CD4-positive, CD25-positive, alpha-beta regulatory T cell (primary cell): ENCODE measurements at regions not wholly inside any gene's neighbourhood (a gene's known extent, or its start where the extent isn't known, plus 50 kb on each side); places are given as distances from the start of the nearest gene placed in this dataset.
A peak's percentile ranks its signal among the peaks of the same experiment; 100 is the strongest.

Experiments
- ATAC-seq, 2 donors: fragments of 150-1000 bp; cut with Tn5 transposase; one replicate each; pipeline ENCODE4 v1.10.0; 2021; ENCODE audit warnings: low read depth in 2 of 2, moderate number of reproducible peaks in 2 of 2, moderate library complexity in 1 of 2
- DNase-seq, 3 donors: peaks; one replicate each; pipeline versions ENCODE4 v3.0.0 to v3.0.0-alpha.2; 2012 to 2022; ENCODE audit warnings: mixed read lengths in 1 of 3
- H3K27ac ChIP-seq: one replicate; pipeline ENCODE4 v1.7.0; 2013; ENCODE audit warnings: mild to moderate bottlenecking, low read length; ENCODE audit not compliant: insufficient read depth, poor library complexity, severe bottlenecking
- H3K27me3 ChIP-seq: one replicate; pipeline ENCODE4 v1.7.0; 2013; ENCODE audit warnings: low read length; ENCODE audit not compliant: control insufficient read depth, insufficient read depth
- H3K36me3 ChIP-seq: one replicate; pipeline ENCODE4 v1.7.0; 2013; ENCODE audit warnings: mild to moderate bottlenecking, low read length, moderate library complexity; ENCODE audit not compliant: control insufficient read depth, insufficient read depth
- H3K4me1 ChIP-seq: 2 replicates; pipeline ENCODE4 v1.7.0; 2013; ENCODE audit warnings: mild to moderate bottlenecking, low read length; ENCODE audit not compliant: insufficient read depth, control insufficient read depth, poor library complexity, severe bottlenecking
- H3K4me3 ChIP-seq: one replicate; pipeline ENCODE4 v1.7.0; 2013; ENCODE audit warnings: low read depth, mild to moderate bottlenecking, low read length, moderate library complexity
- H3K9me3 ChIP-seq, 2 experiments: 1 replicate in 1 of 2; 2 replicates in 1 of 2; pipeline ENCODE4 v1.7.0; 2013; ENCODE audit warnings: low read length in 2 of 2, mild to moderate bottlenecking in 1 of 2, moderate library complexity in 1 of 2; ENCODE audit not compliant: control insufficient read depth in 2 of 2
- H3K27ac Mint-ChIP-seq, 3 donors: one replicate each; pipeline ENCODE4 v1.8.0; 2020 to 2022; ENCODE audit warnings: mild to moderate bottlenecking in 3 of 3, mixed read lengths in 3 of 3, moderate library complexity in 2 of 3
- H3K27me3 Mint-ChIP-seq: one replicate; pipeline ENCODE4 v1.8.0; 2022; ENCODE audit warnings: mild to moderate bottlenecking, mixed read lengths
- H3K36me3 Mint-ChIP-seq: one replicate; pipeline ENCODE4 v1.8.0; 2020; ENCODE audit warnings: mixed read lengths
- H3K4me1 Mint-ChIP-seq, 4 donors: one replicate each; pipeline ENCODE4 v1.8.0; 2020 to 2022; ENCODE audit warnings: mixed read lengths in 4 of 4, mild to moderate bottlenecking in 1 of 4
- H3K4me3 Mint-ChIP-seq, 4 donors: one replicate each; pipeline ENCODE4 v1.8.0; 2020 to 2022; ENCODE audit warnings: mild to moderate bottlenecking in 4 of 4, mixed read lengths in 4 of 4, moderate library complexity in 3 of 4
- H3K9me3 Mint-ChIP-seq, 7 donors: one replicate each; pipeline ENCODE4 v1.8.0; 2020 to 2022; ENCODE audit warnings: mixed read lengths in 7 of 7, mild to moderate bottlenecking in 3 of 7, moderate library complexity in 2 of 7

DNA sequence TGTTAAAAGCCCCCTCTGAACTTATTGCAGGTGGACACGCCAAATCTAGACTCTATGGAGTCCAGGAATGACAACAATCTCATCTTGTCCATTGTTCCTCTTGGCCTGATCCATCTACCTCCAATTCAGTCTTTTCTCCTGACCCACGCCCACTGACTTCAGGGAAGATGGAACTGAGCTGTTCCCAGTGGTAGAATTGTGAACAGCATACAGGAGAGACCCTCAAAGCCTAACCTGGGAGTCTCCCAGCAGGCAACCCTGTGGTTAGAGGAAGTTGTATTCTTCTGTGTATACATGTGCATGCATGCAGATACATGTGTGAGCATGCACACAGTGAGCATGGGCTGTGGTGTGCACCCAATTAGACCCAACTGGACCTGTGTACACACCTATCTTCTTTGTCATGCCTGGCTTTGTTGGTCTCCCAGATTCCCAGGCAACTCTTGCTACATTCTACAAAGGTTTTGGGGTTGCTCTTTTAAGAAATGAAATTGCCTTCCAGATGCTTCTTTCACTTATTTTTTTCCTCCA, 286.0 kb downstream of the ZSWIM6 start:
- Histone ChIP-seq H3K27me3 (peaks cover 6% of the 10 kb centered on the region), H3K4me3 (no peak overlapping the region), H3K27ac (no peak overlapping the region), H3K36me3 (no peaks in the 10 kb centered on the region), H3K9me3 (no peaks in the 10 kb centered on the region), H3K4me1 (no peaks in the 10 kb centered on the region)
- peak overlapping the region in 1 of 3 donors; percentile 6 for H3K27ac Mint-ChIP-seq
- H3K9me3 Mint-ChIP-seq, result peaks cover 0 to 2% (median 0%) of the 10 kb centered on the region in 7 donors
- DNase-seq (no peak), ATAC-seq (no peak)
- H3K27me3 Mint-ChIP-seq, result peaks cover 22% of the 10 kb centered on the region
- H3K4me1 Mint-ChIP-seq, result no peaks in the 10 kb centered on the region
- H3K4me3 Mint-ChIP-seq, result no peak overlapping the region
- H3K36me3 Mint-ChIP-seq, result no peaks in the 10 kb centered on the region

DNA sequence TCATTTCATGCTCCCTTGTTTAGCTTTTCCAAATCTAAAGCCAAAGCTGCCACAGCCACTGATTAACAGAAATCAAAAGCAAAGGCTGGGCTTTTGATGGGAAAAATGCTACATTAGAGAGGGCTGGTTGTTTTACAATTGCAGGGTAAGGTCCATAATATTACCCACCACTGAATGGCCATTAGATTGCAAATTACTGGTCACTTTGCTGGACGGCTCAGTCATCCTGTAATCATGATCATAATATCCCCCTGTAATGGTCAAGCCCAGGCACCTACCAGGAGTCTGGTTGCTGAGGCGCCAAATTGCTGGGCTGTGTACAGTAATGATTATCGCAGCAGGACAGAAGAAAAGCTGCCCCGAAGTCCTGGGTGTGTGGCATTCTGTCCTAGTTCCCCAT, 286.5 kb downstream of the ZSWIM6 start:
- H3K4me1 ChIP-seq, result no peaks in the 10 kb centered on the region
- H3K36me3 ChIP-seq, result no peaks in the 10 kb centered on the region
- Mint-ChIP-seq H3K4me3 (no peak overlapping the region), H3K9me3 (peaks cover 0 to 2% (median 0%) of the 10 kb centered on the region in 7 donors), H3K27ac (no peak overlapping the region), H3K36me3 (no peaks in the 10 kb centered on the region), H3K27me3 (peaks cover 26% of the 10 kb centered on the region), H3K4me1 (no peaks in the 10 kb centered on the region)
- H3K27ac ChIP-seq, result no peak overlapping the region
- ATAC-seq, result no peak
- H3K27me3 ChIP-seq, result peaks cover 7% of the 10 kb centered on the region
- no peaks in the 10 kb centered on the region for H3K9me3 ChIP-seq
- no peak overlapping the region for H3K4me3 ChIP-seq
- no peak for DNase-seq

DNA sequence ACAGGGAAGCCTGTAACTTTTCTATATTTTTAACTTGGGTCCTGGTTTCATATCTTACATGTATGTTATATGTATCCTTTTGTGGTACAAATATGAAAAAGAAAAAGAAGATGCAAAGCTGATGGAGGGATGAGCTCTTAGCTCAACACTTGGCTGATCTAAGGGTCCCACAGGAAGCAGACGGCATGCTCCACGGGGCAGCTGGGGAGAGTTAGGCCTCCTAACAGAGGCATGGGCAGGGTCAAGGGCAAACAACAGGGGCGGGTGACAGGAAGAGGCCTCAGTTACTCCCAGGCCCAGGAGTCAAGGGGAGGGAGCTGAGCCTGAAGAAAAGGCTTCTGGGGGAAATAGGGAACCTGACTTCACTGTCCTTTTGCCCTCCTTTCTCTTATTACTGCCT, 287.2 kb downstream of the ZSWIM6 start:
- H3K4me1 Mint-ChIP-seq, result no peaks in the 10 kb centered on the region
- no peak for ATAC-seq
- H3K4me3 Mint-ChIP-seq, result no peak overlapping the region
- Histone ChIP-seq H3K9me3 (no peaks in the 10 kb centered on the region), H3K36me3 (no peaks in the 10 kb centered on the region), H3K27me3 (peaks cover 10% of the 10 kb centered on the region), H3K4me3 (no peak overlapping the region), H3K4me1 (no peaks in the 10 kb centered on the region), H3K27ac (no peak overlapping the region)
- no peak overlapping the region for H3K27ac Mint-ChIP-seq
- H3K9me3 Mint-ChIP-seq, result peaks cover 0 to 2% (median 0%) of the 10 kb centered on the region in 7 donors
- H3K36me3 Mint-ChIP-seq, result no peaks in the 10 kb centered on the region
- DNase-seq, result no peak
- peaks cover 32% of the 10 kb centered on the region for H3K27me3 Mint-ChIP-seq

DNA sequence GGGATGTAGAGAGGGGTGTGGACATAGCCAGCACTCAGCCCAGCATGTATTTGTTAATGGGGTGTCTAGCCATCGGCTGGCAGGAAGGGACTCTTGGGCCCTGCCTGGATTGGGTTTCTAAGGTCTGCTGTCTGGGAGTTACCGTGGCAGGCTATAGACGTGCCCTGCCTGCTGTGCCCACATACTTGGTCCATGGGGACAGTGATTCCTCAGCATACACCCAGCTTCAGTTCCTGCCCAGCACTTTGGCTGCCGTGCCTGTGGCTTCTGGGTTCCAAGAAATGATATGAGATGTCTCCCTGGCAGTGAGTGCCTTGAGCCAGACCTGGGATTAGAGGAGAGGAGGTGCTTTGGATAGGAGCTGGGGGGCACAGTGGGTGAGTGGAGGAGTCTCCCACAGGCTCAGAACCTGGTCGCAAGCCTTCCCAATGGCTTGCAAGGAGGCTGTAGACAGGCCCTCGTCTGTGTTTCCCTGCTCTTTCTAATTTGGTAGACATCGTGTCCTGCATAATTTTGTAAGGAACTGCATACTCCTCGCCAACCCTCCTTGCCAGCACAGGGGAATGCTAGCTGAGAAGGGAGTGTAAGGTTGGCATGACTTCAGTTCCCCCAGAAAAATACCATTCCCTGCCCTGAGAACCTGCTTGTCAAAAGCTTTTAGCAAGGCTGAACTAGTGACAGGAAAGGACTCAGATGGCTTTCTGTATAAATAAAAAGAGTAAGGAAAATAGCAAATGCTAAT, 287.9 kb downstream of the ZSWIM6 start:
- Mint-ChIP-seq H3K9me3 (peaks cover 0 to 2% (median 0%) of the 10 kb centered on the region in 7 donors), H3K27ac (no peak overlapping the region), H3K36me3 (no peaks in the 10 kb centered on the region), H3K4me1 (no peaks in the 10 kb centered on the region), H3K4me3 (no peak overlapping the region), H3K27me3 (peaks cover 36% of the 10 kb centered on the region)
- Histone ChIP-seq H3K27ac (no peak overlapping the region), H3K36me3 (no peaks in the 10 kb centered on the region), H3K4me1 (no peaks in the 10 kb centered on the region), H3K9me3 (no peaks in the 10 kb centered on the region), H3K4me3 (no peak overlapping the region), H3K27me3 (peaks cover 11% of the 10 kb centered on the region)
- no peak for DNase-seq
- ATAC-seq, result no peak

DNA sequence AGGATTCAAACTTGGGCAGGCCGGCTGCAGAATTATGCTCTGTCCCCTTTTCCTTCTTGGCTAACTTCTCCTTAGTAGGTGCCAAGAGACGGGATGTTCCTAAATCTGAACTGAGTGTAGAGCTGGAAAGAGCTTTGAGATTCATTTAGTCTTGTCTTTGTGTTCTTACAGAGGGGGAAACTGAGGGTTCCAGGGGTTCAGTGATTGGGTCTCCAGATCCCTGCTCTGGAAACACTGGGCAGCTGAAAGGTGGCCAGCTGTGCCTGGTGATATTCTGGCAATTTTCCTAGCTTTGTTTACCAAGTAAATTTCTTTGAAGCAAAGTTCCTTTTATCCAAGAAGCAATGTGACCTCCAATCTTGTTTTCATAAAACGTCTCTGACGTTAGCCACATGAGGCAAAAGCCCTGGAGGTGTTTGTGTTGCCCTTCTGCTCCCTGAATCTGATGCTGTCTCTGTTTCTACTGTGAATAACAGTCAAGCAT, 288.7 kb downstream of the ZSWIM6 start:
- Mint-ChIP-seq H3K4me1 (no peaks in the 10 kb centered on the region), H3K27ac (no peak overlapping the region), H3K36me3 (no peaks in the 10 kb centered on the region), H3K4me3 (no peak overlapping the region), H3K27me3 (peaks cover 42% of the 10 kb centered on the region), H3K9me3 (peaks cover 0 to 2% (median 0%) of the 10 kb centered on the region in 7 donors)
- no peak for ATAC-seq
- H3K27ac ChIP-seq, result no peak overlapping the region
- H3K4me3 ChIP-seq, result no peak overlapping the region
- peaks cover 4% of the 10 kb centered on the region for H3K4me1 ChIP-seq
- DNase-seq, result no peak
- peaks cover 15% of the 10 kb centered on the region for H3K27me3 ChIP-seq
- no peaks in the 10 kb centered on the region for H3K9me3 ChIP-seq
- no peaks in the 10 kb centered on the region for H3K36me3 ChIP-seq

DNA sequence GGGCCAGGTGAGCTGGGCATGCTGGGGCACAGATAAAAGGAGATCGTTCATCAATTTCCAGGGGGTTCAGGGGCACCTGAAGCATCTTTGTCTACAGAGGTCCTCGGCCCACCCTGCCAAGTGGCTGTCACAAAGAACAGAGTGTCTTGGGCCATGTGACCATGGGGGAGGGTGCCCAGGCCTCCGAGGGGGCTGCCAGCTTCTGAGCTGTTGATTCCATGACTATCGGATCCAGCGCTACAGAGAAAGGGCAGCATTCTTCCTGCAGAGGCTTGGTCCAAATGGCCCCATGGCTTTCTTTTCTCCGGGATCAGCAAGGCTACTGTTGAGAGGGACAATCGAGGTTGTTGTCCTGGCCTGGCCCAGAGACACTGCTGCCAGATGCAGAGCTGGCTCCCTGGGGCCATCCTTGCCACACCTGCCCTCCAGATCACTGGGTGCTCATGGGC, 289.2 kb downstream of the ZSWIM6 start:
- no peaks in the 10 kb centered on the region for H3K4me1 Mint-ChIP-seq
- Histone ChIP-seq H3K27ac (no peak overlapping the region), H3K27me3 (peaks cover 15% of the 10 kb centered on the region), H3K4me3 (no peak overlapping the region), H3K9me3 (no peaks in the 10 kb centered on the region), H3K36me3 (no peaks in the 10 kb centered on the region), H3K4me1 (peaks cover 7% of the 10 kb centered on the region)
- DNase-seq (no peak), ATAC-seq (no peak)
- no peaks in the 10 kb centered on the region for H3K36me3 Mint-ChIP-seq
- no peak overlapping the region for H3K27ac Mint-ChIP-seq
- H3K27me3 Mint-ChIP-seq, result peaks cover 42% of the 10 kb centered on the region
- H3K9me3 Mint-ChIP-seq, result peaks cover 0 to 2% (median 0%) of the 10 kb centered on the region in 7 donors
- no peak overlapping the region for H3K4me3 Mint-ChIP-seq

DNA sequence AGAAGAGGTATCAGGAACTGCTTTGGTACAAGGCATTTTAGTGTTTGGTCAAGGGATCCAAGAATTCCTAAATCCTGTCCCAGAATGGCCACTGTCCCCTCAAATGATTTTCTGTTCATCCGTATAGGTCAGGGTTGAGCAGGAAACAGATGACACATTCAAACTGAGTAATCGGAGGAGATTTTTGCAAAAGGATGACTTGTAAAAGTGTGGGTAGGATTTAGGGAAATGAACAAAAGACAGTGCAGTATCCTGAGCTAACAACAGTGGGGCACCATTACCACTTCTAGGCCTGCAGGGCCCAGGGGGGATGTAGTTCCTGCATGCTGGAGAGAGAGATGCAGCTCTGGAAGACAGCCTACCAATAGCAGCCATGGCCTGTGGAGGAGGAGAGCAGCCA, 290.1 kb downstream of the ZSWIM6 start:
- no peak overlapping the region for H3K27ac ChIP-seq
- H3K4me3 Mint-ChIP-seq, result no peak overlapping the region
- peaks cover 21% of the 10 kb centered on the region for H3K27me3 ChIP-seq
- peaks cover 0 to 7% (median 0%) of the 10 kb centered on the region in 4 donors for H3K4me1 Mint-ChIP-seq
- no peak for ATAC-seq
- no peak overlapping the region for H3K4me3 ChIP-seq
- H3K27me3 Mint-ChIP-seq, result peaks cover 50% of the 10 kb centered on the region
- H3K36me3 Mint-ChIP-seq, result no peaks in the 10 kb centered on the region
- no peaks in the 10 kb centered on the region for H3K9me3 ChIP-seq
- peaks cover 0 to 2% (median 0%) of the 10 kb centered on the region in 7 donors for H3K9me3 Mint-ChIP-seq
- peaks cover 7% of the 10 kb centered on the region for H3K4me1 ChIP-seq
- no peak overlapping the region for H3K27ac Mint-ChIP-seq
- H3K36me3 ChIP-seq, result no peaks in the 10 kb centered on the region
- no peak for DNase-seq
